ENCODE measurements at regions not wholly inside any gene's neighbourhood (a gene's known extent, or its start where the extent isn't known, plus 50 kb on each side); places are given as distances from the start of the nearest gene placed in this dataset.

GRCh38 chr10:118508355-118508754, 87.1 kb downstream of the PRLHR start:
- no peak for TF ChIP-seq CTCF (IDR thresholded peaks at IDR 0.05)
- H3K4me3 ChIP-seq: no peak overlapping the region
- DNase-seq (ENCODE audit: low spot score): no peak
- H3K27ac ChIP-seq: no peak overlapping the region

- Histone ChIP-seq H3K4me3 (no peak overlapping the region), H3K27ac (no peak overlapping the region)
- no peak for DNase-seq (ENCODE audit: low spot score)
- no peak for TF ChIP-seq CTCF (IDR thresholded peaks at IDR 0.05)
Observed at GRCh38 chr10:118506671-118507590, 88.5 kb downstream of the PRLHR start.

GRCh38 chr10:118505363-118505762, 90.1 kb downstream of the PRLHR start:
- no peak for DNase-seq (ENCODE audit: low spot score)
- Histone ChIP-seq H3K27ac (no peak overlapping the region), H3K4me3 (no peak overlapping the region)
- no peak for TF ChIP-seq CTCF (IDR thresholded peaks at IDR 0.05)

- DNase-seq (ENCODE audit: low spot score): no peak
- Histone ChIP-seq H3K4me3 (no peak overlapping the region), H3K27ac (no peak overlapping the region)
- no peak for TF ChIP-seq CTCF (IDR thresholded peaks at IDR 0.05)
Observed at GRCh38 chr10:118504467-118505205, 90.8 kb downstream of the PRLHR start.

GRCh38 chr10:118504044-118504443, 91.4 kb downstream of the PRLHR start:
- no peak for TF ChIP-seq CTCF (IDR thresholded peaks at IDR 0.05)
- H3K4me3 ChIP-seq: no peak overlapping the region
- no peak for DNase-seq (ENCODE audit: low spot score)
- H3K27ac ChIP-seq: no peak overlapping the region

GRCh38 chr10:118503192-118503591, 92.3 kb downstream of the PRLHR start:
- Histone ChIP-seq H3K4me3 (no peak overlapping the region), H3K27ac (no peak overlapping the region)
- TF ChIP-seq CTCF (IDR thresholded peaks at IDR 0.05): no peak
- DNase-seq (ENCODE audit: low spot score): no peak

Data from coronary artery (tissue), 2 donors.